Stimulated activated CD8-positive, alpha-beta memory T cell treated with anti-CD3 and anti-CD28 coated beads, Interleukin-12 subunit alpha, Interleukin-12 subunit beta, amount 100 ng/mL, for 24 hours (primary cell): ENCODE measurements at regions not wholly inside any gene's neighbourhood (a gene's known extent, or its start where the extent isn't known, plus 50 kb on each side); places are given as distances from the start of the nearest gene placed in this dataset.

Source experiments
- DNase-seq: peaks from one replicate; pipeline ENCODE4 v3.0.0-alpha.2; 2020; ENCODE audit errors: extremely low read depth

GRCh38 chr6:134708079-134708478 is 241.8 kb downstream of the ALDH8A1 start:
- no peak for DNase-seq

DNA sequence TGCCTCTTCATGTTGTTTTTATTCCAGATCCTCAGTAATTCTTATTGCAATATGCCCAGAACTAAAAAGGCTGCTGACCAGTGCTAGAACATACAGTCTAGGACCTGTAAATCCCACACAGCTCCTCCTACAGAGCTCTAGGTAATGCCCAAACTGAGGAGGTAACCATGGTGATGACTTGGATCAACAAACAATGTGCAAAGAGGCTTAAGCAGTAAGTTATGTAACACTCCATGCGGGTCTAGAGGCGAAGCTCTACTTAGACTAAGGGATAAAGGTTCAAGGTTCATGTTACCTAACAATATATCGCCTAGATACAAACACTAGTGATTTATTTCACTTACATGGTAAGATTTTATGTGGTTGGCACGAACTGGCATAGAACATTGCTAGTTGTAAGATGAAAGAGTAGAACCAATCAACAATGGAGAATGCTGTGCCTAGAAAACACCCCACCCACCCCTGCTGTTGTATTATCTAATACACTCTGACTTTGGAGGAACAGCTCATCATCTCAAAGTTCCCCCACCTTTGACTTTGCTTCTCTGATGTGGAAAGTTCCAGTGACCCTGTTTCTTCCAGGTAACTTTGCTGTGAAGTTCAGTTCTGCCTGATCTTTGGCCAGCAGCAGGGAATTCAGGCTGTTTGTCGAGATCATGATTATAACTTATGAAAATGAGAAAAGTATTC is 242.4 kb downstream of the ALDH8A1 start:
- DNase-seq: no peak

DNA sequence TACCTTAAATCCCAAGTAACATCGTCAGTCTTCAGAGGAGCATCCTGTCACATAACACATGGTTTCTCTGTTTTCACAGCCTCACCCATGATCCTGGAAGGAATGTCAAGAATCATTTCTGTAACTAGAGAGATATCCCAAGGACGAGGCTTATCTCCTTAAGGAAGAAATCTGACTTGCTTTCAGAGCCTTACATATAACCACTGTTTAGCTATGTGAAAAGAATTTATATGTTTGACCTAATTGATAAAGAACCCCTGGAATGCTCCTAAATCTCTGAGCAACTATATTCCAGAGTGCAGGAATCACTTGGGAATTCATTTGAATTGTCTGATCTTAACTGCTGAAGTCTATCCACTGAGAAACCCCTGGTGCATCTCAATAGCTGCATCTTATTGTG is 243.1 kb downstream of the ALDH8A1 start:
- DNase-seq: no peak

GRCh38 chr6:134706153-134706552 is 243.7 kb downstream of the ALDH8A1 start:
- no peak for DNase-seq

DNA sequence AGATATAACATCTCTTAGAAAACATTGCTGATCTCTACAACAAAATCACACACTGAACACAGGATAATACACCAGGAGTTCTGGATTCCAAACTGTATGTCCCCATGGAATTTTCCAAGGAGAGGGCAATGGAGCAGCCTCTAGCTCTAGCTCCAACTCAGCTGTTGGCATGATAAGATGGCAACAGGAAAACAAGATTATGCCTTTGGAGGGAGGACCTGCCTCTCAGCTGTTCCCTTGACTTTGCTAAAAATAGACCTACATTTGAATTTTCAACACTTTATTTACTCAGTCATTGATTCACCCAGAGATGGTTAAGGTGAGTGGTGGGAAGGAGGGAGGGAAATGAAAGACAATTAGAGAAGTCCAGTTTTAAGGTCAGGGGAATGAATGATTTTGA is 246.7 kb downstream of the ALDH8A1 start:
- DNase-seq: no peak

GRCh38 chr6:134702279-134702678 is 247.6 kb downstream of the ALDH8A1 start:
- DNase-seq: no peak

DNA sequence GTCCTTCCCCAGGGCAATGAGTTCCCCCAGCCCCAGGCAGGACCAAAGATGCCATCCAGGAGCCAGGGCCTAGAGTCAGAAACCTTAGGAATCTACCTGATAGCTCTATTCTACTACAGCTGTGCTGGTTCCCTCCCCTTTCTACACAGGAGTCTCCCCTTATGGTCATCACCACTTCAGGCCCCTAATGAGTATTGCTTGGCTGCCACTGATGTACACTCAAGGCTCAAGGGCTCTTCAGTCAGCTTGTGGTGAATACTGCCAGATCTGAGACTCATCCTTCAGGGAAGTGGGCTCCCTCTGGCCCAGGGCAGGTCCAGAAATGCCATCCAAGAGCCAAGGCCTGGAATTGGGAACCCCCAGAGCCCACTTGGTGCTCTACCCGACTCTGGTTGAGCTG is 248.6 kb downstream of the ALDH8A1 start:
- DNase-seq: no peak

GRCh38 chr6:134698228-134698627 is 251.7 kb downstream of the ALDH8A1 start:
- no peak for DNase-seq

- no peak for DNase-seq
Observed at GRCh38 chr6:134692008-134692407, 257.9 kb downstream of the ALDH8A1 start.

- no peak for DNase-seq
Observed at GRCh38 chr6:134691180-134691579, 258.7 kb downstream of the ALDH8A1 start.

- no peak for DNase-seq
Observed at GRCh38 chr6:134690048-134690447, 259.9 kb downstream of the ALDH8A1 start.

- no peak for DNase-seq
Observed at GRCh38 chr6:134689641-134690040, 260.3 kb downstream of the ALDH8A1 start.

DNA sequence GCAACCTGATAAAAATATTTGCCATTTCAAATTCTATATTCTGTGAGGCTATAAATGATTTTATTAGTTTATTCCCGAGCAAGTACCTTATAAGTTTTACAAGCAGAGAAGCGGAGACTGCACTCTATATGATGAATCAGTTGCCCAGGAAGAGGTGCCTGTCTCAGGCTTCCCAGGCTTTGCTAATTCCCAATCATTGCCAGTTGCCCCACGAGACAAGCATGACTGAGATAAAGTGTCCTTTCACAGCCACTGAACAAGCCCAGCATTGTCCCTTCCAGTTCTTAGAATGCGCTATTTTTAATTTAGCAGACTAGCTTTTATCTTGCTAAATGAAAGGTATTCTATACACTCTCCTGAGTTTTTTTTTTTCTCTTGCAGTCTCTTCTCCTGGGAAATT is 260.7 kb downstream of the ALDH8A1 start:
- DNase-seq: no peak

DNA sequence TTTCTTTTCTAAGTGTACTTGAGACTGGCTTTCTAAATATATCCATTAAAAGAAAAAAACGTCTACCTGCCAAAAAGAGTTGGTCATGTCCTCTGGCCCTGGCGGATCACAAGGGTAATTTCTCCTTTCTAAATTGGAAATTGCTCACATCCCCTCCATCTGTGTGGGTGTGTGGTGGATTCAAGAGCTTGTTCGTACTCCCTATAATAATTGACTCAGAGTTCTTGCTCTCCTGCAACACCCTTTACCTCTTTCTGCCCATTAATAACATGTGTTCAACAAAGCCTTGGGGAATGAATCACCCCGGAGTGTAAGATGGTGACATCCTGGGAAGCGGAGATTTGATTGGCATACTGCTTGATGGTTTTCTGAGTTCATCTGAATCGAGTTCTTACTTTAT is 263.8 kb downstream of the ALDH8A1 start:
- DNase-seq: no peak

DNA sequence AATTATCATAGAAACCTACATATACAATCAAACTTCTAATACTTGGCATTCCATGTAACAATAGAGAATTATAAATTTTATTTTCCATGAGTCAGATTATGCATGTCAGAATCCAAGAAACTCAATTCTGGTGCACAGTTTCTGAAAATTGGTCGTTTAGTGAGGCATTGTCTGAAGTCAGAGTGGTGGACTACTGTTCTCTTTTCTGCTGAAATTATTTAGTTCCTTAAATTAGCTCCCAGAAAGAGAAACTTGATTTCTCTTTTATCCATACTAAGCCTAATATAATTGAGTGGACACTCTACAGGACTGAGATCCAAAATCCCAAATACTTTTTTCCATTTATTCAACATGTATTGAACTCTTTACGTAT is 265.5 kb downstream of the ALDH8A1 start:
- DNase-seq: no peak

GRCh38 chr6:134683783-134684422 is 266.0 kb downstream of the ALDH8A1 start:
- DNase-seq: no peak

- no peak for DNase-seq
Observed at GRCh38 chr6:134680433-134680832, 269.5 kb downstream of the ALDH8A1 start.

- DNase-seq: no peak
Observed at GRCh38 chr6:134680021-134680420, 269.9 kb downstream of the ALDH8A1 start.

- DNase-seq: no peak
Observed at GRCh38 chr6:134678436-134678889, 271.4 kb downstream of the ALDH8A1 start.

DNA sequence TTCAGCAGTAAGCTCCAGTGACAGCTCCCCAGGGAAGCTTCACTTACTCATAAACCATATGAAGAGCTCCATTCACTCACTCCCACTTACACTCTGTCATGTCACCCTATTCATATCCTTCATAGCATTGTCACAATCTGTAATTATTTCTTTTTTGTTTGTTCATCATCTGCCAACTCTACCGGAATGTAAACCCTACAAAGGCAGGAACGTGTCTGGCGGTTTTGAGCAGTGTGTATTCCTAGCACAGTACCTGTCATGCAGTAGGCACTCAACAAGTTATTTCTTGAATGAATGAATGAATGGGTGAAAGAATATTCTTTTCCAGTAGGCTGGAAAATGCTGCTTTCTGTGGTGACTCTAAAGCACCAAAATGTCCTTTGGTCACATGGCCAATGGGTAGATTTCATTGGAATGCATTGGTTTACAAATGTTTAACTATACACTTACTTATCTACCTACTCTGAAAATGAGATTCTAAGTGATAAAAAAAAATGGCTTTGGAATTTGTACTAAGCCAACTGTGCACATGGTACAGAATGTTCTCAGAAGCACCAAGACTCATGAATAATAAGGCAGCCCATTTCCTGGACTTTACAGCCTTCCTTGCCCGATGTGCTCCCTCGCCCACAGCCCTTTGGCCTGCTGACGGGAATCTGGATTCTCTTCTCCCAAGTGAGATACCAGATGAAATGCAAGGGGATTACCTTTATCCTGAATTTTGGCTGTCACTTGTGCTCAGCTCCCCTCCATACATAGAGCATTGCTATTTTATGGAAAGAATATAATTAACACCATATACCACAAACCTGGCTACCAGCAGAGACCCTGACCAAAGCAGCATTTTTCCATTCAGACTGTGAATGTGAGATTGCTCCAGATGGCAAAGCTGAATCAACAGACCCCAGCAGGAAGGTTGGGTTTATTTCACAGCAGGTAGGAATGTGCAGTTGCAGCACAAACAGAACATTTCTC is 273.3 kb downstream of the ALDH8A1 start:
- DNase-seq: no peak

DNA sequence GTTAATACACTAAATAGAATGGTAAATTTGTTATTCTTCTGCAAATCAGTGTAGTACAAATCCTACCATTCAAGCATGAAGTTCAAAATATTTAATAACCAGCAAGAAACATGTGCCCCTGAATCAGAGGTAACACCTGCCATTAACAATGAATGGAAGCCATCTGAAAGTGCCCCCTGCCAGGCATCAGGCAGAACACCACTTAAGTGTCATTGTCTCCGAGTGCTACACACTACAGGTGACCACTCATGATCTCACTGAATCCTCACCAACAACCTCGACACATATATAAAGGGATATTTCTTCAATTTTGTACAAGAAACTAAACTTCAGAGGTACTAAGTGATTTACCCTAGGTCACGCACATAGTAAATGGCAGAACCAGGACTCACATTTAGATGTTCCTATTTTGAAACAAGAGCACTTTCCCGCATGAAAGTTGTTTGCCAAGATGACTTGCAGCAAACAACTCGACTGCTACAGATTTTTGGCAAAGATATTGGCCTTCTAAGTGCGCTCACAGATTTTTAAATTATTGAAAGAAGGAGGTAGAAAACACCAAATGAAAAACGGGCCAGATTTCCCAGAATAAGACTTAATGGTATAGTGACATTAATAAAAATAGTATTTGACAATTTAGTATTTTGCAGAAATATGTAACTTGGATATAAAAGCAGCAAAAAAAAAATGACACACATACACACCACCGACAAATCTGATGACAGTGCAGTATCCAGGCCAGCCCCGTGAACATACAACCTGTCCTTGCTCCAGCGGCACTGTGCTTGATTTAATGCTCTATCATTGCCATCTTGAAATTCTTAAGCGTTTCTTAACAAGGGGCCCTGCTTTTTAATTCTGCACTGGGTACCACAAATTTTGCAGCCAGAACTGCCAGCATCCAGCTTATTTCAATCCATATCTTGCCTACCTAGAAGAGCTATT is 274.5 kb downstream of the ALDH8A1 start:
- DNase-seq: no peak
